ENCODE measurements at regions not wholly inside any gene's neighbourhood (a gene's known extent, or its start where the extent isn't known, plus 50 kb on each side); places are given as distances from the start of the nearest gene placed in this dataset.
"Not testable (repeated sequence)": the region's sequence is repeated elsewhere in the genome, so short reads cannot be mapped to it uniquely, and the experiment has no call there.

- not testable (repeated sequence) for DNase-seq (ENCODE audit: low read depth)
Observed at GRCh38 chr1:143842058-143842457, 129.7 kb downstream of the FAM72C start.

- not testable (repeated sequence) for DNase-seq (ENCODE audit: low read depth)
Observed at GRCh38 chr1:143839182-143839581, 132.6 kb downstream of the FAM72C start.

GRCh38 chr1:143838598-143838929, 133.2 kb downstream of the FAM72C start:
- DNase-seq (ENCODE audit: low read depth): not testable (repeated sequence)

GRCh38 chr1:143837924-143838597, 133.7 kb downstream of the FAM72C start:
- not testable (repeated sequence) for DNase-seq (ENCODE audit: low read depth)

GRCh38 chr1:143833376-143833775, 138.4 kb downstream of the FAM72C start:
- DNase-seq (ENCODE audit: low read depth): not testable (repeated sequence)

GRCh38 chr1:143832379-143832716, 139.4 kb downstream of the FAM72C start:
- DNase-seq (ENCODE audit: low read depth): not testable (repeated sequence)

- not testable (repeated sequence) for DNase-seq (ENCODE audit: low read depth)
Observed at GRCh38 chr1:143831479-143832378, 140.1 kb downstream of the FAM72C start.

- not testable (repeated sequence) for DNase-seq (ENCODE audit: low read depth)
Observed at GRCh38 chr1:143826162-143826561, 145.6 kb downstream of the FAM72C start.

GRCh38 chr1:143824266-143824665, 147.5 kb downstream of the FAM72C start:
- DNase-seq (ENCODE audit: low read depth): not testable (repeated sequence)

GRCh38 chr1:143820058-143820457, 151.7 kb downstream of the FAM72C start:
- DNase-seq (ENCODE audit: low read depth): not testable (repeated sequence)

GRCh38 chr1:143816369-143816768, 155.4 kb downstream of the FAM72C start:
- not testable (repeated sequence) for DNase-seq (ENCODE audit: low read depth)

- DNase-seq (ENCODE audit: low read depth): not testable (repeated sequence)
Observed at GRCh38 chr1:143805374-143805773, 166.4 kb downstream of the FAM72C start.

GRCh38 chr1:143804707-143805356, 167.0 kb downstream of the FAM72C start:
- DNase-seq (ENCODE audit: low read depth): not testable (repeated sequence)

- not testable (repeated sequence) for DNase-seq (ENCODE audit: low read depth)
Observed at GRCh38 chr1:143803927-143804411, 167.8 kb downstream of the FAM72C start.

GRCh38 chr1:143803095-143803494, 168.7 kb downstream of the FAM72C start:
- not testable (repeated sequence) for DNase-seq (ENCODE audit: low read depth)

- DNase-seq (ENCODE audit: low read depth): not testable (repeated sequence)
Observed at GRCh38 chr1:143799568-143800187, 172.1 kb downstream of the FAM72C start.

GRCh38 chr1:143796369-143796768, 175.4 kb downstream of the FAM72C start:
- not testable (repeated sequence) for DNase-seq (ENCODE audit: low read depth)

- not testable (repeated sequence) for DNase-seq (ENCODE audit: low read depth)
Observed at GRCh38 chr1:143792047-143792937, 179.5 kb downstream of the FAM72C start.

- DNase-seq (ENCODE audit: low read depth): not testable (repeated sequence)
Observed at GRCh38 chr1:143786381-143786780, 185.4 kb downstream of the FAM72C start.

GRCh38 chr1:143785883-143786282, 185.9 kb downstream of the FAM72C start:
- DNase-seq (ENCODE audit: low read depth): not testable (repeated sequence)
